NCI-H748 treated with DMSO at 0.1 percent for 48 hours (cell line): ENCODE measurements at regions not wholly inside any gene's neighbourhood (a gene's known extent, or its start where the extent isn't known, plus 50 kb on each side); places are given as distances from the start of the nearest gene placed in this dataset.

Experiments used
- DNase-seq: peaks from one replicate; lab custom pipeline; 2025; lab: John Stamatoyannopoulos, UW

DNA sequence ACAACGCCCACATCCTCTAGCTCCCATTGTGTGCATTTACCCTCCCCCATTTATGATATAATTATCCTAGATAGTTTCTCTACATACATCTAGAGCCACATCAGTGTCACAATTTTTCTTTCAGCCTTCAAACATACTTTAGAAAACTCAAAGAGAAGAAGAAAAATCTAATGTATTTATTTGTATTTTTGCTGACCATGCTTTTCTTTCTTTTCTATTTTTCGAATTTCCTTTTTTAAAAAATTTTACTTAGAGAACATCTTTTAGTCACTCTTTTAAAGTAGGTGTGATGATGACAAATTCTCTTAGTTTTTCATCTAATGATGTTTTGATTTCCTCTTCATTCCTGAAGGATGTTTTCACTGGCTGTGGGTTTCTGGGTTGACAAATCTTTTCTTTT lies 117.0 kb upstream of the CHL1 start:
- DNase-seq, result no peak

GRCh38 chr3:82508-82907 lies 114.1 kb upstream of the CHL1 start:
- no peak for DNase-seq

- DNase-seq, result no peak
Observed at GRCh38 chr3:83096-83495, 113.5 kb upstream of the CHL1 start.

DNA sequence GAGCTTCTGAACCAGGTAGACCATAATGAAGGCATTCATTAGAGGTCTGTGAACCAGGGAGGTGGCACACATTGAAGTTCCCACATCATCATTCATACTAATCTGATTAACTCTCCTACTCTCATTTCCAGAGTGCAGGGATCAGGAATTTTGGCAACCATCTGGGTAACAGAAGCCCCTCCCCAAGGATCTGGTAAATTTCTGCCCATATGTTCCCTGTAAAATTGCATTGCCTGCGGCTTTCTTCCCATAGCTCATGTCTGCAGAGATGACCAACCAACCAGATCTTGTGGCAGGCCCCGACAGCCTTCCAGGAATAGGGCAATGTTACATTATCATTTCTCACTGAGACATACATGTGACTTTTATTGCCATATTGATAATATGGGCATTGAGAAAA lies 111.4 kb upstream of the CHL1 start:
- no peak for DNase-seq

GRCh38 chr3:88267-88666 lies 108.3 kb upstream of the CHL1 start:
- DNase-seq, result no peak

DNA sequence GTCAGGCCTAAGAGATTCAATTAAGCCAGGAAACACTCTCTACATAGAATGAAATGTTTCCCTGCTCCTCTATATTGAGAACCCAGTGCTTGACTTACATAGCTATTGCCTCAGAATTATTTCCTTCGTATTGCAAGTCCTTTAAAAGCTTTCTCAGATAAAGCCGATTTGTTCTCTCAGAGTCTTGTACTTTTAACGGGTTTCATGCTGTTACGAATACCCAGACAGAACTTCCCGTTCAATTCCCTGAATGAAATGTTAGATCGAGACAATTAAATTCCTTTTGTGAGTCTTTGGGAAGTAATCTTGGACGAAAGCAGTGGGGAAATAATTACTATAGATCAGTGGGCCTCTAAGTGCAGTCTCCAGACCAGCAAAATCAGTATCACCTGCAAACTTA lies 102.8 kb upstream of the CHL1 start:
- no peak for DNase-seq

GRCh38 chr3:96259-96658 lies 100.3 kb upstream of the CHL1 start:
- DNase-seq, result no peak

DNA sequence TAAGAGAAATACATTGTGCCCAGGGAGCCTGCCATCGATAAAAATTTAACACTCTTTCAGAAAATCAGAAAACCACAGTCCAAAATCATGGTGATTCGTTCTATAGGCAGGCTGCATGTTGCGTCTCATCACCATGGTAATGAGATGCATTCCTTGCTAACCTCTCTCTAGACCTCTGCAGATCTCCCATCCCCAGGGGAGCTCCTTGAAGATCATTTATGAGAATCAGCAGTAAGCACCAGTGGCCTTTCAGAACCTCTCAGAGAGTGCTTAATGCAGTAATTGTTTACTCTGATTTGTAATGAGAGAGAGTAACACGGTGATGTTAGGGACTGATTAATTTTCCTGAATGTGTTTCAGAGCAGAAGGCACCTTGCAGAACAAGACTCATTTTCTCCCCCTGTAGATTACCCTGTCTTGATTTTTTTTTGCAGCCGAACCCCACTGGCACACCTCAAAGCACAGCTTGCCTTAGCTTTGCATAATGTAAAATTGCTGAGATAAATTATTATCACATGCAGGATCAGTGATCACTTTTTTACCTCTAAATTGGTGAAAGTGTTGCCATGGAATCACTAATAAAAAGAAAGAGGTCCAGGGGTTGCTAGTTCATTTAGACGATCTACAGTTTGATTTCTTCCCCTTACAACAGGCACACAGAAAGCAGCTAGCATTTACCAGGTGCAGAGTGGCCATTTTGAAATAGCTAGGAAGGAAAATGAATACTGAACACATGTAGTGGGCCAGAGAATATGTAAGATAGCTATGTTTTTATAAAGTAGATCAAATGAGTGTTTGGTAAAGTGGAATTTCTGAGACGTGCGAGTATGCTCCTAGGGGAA lies 98.9 kb upstream of the CHL1 start:
- no peak for DNase-seq

GRCh38 chr3:98259-98654 lies 98.3 kb upstream of the CHL1 start:
- no peak for DNase-seq

- peak; percentile 79 for DNase-seq
Observed at GRCh38 chr3:99506-99905, 97.1 kb upstream of the CHL1 start.

DNA sequence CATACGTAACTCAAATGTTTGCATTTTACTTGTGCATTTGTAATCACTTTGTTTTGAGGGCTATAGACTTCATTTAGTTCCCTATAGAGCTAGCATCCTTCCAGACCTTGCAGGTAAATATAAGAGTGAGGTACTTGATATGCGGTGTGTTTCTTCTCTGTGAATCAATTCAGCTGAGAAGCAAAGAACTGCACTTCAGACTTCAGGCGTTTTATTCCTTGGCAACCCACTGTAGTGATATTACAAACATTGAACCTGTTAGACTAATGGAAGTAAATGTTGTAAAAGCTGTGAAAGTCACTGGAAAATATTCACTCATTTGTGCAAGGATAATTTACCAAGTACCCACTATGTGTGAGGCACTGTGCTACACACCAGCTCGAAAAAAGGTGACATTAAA lies 94.1 kb upstream of the CHL1 start:
- DNase-seq, result no peak

GRCh38 chr3:103991-104390 lies 92.6 kb upstream of the CHL1 start:
- no peak for DNase-seq

DNA sequence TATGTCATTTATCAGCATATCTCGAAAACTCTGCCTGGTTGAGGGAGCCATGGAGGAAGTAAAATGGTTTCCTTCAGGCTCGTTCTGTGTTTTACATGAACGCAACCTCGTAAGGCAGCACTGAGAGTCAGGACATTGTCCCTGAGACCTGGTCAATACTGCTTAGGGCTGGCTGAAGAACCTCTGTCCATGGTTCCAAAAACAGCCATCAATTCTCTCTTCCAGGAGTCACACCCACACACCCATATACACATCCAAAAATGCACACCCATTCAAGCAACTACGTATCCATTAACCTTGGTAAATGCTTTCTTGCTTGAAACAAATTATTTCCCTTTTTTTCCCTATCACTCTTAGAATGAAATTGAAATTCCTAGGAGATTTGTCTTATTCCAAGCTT lies 91.0 kb upstream of the CHL1 start:
- DNase-seq, result no peak

DNA sequence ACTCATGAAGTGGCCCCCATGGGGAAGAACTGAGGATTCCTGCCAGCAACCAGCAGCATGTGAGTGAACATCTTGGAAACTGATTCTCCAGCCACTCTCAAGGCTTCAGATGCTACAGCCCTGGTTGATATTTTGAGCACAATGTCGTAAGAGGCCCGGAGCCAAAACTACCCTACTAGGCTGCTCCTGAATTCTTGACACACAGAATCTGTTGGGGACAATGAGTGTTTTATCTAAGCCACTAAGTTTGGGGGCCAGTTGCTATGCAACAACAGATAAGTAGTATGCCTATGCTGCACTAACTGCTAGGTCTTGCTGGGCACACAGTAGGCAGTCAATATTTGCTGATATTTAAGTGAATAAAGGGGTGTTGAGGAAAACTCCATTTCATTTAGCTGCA lies 89.9 kb upstream of the CHL1 start:
- DNase-seq, result no peak

DNA sequence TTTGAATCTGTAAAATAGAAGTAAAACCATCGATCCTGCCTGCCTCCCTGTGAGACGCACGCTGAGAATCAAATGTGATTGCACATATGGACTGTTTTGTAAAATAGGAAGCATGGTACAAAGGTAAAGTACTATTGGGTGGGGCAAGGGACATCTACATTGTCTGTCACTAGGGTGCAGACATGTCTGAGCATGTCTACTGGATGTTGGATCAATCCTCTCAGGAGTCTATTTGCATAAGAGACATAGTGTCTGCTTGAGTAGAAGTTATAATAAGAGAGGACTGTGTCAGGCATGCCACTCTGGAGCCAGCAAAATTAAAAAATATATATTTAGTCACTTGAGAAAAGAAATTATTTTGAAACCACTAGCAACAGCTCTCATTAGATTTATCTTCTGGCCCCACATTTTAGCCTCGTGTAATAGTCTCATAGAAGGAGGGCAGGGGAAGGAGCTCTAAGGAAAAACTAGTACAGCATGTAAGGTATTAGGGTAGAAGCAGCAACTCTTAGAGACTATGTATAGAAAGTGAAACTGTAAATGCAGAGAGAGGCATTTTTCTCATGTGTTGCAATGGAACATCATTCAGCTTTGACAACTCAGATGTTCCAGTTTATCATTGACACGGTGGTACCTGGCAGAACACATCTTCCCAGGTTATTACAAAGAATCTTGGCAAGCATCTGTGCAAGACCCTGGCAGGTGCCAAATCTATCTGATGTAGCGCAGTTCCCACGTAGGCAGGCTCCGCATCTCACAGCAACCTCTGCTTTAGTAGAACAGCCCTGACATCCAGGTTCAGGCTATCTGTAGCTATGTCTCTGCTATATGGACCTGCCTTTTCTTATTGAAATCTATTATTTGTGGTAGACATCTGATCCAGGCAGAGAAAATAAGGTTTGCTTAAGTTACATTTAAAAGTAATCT lies 85.2 kb upstream of the CHL1 start:
- peak; percentile 94 for DNase-seq

DNA sequence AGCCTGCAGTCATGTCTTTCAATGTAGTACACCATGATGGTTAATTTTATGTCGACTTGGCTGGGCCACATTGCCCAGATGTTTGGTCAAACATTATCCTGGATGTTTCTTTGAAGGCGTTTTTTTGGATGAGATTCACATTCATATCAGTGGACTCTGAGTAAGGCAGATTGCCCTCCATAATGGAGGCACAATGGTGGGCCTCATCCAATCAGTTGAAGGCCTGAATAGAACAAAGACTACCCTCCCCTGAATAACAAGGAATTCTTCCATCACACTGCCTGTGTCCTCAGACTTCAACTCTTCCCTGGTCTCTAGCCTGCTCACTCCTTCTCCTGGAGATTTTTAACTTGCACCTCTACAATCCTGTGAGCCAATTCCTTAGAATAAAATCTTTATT lies 83.8 kb upstream of the CHL1 start:
- no peak for DNase-seq

GRCh38 chr3:118666-119065 lies 77.9 kb upstream of the CHL1 start:
- no peak for DNase-seq

- DNase-seq, result no peak
Observed at GRCh38 chr3:123341-123740, 73.2 kb upstream of the CHL1 start.

DNA sequence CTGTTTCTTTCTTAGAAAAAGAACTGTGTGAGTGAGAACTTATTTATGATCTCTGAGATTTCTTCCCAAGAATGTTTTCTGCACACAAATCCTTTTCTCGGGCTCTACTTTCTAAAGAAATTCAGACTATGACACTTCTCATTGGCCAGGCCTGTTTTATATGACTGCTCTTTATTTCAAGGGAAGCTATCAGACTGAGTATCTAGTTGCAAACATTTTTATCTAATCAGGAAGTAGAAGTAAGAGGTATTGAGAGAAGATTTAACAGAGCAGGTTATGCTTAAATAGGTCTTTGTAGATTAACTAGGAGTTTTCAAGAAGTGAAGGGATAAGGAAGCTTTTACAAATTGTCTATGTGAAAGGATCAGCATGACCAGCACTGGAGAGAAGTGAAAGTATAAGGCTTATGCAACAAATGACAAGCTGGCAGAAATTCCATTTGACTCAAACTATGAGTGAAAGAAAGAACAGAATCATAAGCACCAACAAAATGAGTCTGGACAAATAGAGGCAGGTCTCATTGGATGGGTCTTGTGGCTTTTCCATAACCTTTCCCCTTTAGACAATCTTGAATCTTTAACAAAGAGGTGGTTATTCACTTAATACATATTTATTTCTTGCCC lies 71.9 kb upstream of the CHL1 start:
- DNase-seq, result no peak

GRCh38 chr3:128515-129172 lies 67.9 kb upstream of the CHL1 start:
- DNase-seq, result no peak

- DNase-seq, result peak; percentile 84
Observed at GRCh38 chr3:131151-131888, 65.2 kb upstream of the CHL1 start.

GRCh38 chr3:132378-132777 lies 64.2 kb upstream of the CHL1 start:
- no peak for DNase-seq
